GM19239 (cell line): ENCODE measurements at regions not wholly inside any gene's neighbourhood (a gene's known extent, or its start where the extent isn't known, plus 50 kb on each side); places are given as distances from the start of the nearest gene placed in this dataset.

Source experiments
- DNase-seq: peaks from one replicate; pipeline ENCODE4 v3.0.0; 2011; ENCODE audit warnings: low spot score; ENCODE audit not compliant: insufficient read length
- FAIRE-seq: peaks from 2 replicates; lab custom pipeline; 2011; peaks lifted over from hg19 to GRCh38; lab: Jason Lieb, UNC

DNA sequence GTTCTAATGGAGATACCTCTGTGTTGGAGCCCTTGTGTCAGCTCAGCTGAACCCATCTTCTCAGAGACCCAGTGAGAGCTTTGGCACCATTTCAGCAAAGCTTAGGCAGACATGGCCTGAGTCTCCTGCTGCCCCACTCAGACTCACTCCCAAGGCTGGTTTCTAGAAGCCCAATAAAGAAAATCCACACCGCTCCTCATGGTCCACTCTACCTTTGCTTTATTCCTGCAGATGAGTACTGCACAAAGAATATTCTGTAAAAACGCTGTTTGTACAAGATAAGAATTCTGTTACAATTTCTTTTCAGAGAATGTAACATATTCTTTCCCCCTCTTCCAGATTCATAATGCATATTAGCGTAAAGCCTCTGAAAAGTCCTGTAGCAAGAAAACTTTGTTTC, 129.3 kb downstream of the C5orf15 start:
- no peak for FAIRE-seq
- DNase-seq: no peak

DNA sequence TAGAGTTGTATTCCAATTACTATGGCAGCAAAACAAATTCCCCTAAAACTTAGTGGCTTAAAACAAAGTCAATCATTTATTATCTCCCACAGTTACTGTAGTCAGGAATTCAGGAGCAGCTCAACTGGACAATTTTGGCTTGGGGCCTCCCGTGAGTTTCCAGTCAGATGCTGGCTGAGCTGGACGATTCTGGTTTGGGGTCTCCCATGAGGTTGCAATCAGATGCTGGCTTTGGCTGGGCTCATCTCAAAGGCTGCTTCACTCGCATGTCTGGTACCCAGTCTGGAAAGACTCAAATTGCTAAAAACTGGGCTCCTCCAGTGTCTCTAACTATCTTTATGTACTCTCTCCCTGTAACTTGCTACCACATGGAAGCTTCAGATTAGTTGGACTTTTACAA, 130.1 kb downstream of the C5orf15 start:
- FAIRE-seq: no peak
- no peak for DNase-seq

DNA sequence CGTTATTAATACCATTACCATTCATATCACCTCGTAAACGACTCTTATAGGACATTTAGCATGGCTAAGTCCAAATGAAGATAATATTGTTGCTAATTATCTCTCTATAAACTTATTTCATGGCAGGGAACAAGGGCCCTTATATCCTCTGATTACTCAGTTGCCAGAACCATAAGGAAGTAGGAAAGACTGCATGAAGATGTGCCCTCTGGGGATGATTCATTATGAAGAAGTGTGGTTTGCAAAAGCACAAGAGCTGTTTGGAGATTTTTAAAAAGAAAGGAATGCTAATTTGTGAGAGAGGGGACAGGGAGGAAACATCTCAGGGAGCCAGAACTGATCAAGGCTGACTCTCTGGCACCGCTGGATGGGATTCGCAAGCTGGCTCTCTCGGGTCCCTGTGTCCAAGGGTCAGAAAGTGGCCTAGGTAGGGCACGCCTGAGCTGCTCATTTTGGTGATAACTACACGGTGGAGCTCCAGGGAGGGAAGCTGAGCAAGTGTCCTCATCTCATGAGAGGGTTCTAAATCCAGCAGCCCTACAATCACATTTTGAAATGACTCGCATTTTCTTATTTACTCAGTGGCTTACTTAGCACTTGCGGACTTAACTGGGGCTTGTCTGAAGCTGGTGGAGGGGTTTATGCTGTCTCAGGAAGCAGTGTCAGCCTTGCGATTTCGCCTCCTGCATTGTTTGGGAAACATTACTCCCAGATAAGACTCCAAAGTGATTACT, 136.8 kb downstream of the C5orf15 start:
- no peak for DNase-seq

DNA sequence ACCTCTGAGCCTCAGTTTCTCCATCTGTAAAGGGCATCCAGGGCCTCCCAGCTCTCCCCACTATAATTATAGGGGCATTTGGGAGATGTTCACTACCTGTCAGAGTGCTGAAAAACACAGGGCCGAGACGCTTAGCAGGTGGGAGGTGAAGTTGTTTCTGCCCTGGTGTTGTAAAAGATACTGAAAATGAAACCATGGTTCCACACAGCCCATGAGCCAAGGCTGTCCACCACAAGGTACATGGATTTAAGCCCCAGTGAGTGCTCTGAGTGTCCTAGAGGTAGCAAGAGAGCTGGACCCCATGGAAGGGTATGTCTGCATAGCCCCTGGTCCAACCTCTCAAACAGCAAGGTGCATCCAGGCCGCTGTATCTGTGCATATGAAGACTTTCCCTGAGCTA, 137.5 kb downstream of the C5orf15 start:
- FAIRE-seq (peak; percentile 31), DNase-seq (no peak)

More for the DNA sequence above, 136.8 kb downstream of the C5orf15 start:
- no peak for FAIRE-seq

DNA sequence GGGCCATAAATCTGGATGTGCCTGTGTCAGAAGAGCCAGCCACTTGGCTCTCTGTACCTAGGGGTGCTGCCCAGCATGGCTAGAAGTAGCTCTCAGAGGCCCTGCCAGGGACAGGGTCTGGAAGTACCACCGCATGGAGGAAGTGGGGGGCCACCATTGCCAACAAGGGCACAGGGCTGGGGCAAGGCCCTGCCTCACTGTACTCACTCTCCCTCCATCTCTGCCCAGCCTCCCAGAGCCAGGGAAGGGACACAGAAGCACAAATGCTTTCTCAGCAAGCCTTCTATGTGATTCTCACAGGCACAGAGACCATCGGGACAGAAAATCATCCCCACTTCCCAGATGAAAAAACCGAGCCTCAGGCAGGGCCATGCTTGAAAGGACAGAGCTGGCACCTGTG, 138.1 kb downstream of the C5orf15 start:
- DNase-seq (no peak), FAIRE-seq (no peak)

DNA sequence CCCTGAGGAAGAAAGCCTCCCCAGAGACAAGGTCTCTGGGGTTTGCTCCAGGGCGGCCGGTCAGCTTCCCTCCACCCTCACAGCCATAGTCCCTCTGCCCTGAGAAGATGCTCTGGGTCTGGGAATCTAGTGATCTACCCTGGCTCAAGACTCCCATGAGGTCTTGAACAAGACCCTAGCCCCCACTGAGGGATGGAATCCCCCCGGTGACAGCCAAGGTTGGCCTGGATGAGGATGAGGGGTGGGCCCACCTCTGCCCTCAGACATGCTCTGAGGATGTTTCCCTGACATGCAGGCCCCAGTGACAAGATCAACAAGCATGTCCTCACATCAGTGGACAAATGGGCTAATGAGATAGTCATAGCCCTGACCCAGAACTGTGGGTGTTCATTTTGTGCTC, 138.6 kb downstream of the C5orf15 start:
- DNase-seq: no peak
- FAIRE-seq: no peak

DNA sequence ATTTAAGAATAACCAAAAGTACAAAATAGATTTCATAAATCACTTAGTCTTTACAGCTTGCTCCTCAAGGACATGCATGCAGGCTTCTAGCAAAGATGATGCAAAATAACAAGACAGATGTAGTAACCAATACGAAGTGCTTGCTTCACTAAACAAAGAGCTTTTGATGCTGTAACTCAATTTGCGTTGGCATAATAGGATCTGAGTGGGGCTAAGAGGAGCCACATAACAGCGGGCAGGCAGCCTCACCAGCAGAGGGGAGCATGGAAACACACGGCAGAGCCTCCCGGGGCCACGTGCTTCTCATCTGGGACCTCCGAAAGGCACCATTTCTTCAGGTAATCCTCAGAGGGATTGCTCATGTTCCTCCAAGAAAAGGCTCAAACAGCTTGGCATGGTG, 139.7 kb downstream of the C5orf15 start:
- DNase-seq (no peak), FAIRE-seq (no peak)

DNA sequence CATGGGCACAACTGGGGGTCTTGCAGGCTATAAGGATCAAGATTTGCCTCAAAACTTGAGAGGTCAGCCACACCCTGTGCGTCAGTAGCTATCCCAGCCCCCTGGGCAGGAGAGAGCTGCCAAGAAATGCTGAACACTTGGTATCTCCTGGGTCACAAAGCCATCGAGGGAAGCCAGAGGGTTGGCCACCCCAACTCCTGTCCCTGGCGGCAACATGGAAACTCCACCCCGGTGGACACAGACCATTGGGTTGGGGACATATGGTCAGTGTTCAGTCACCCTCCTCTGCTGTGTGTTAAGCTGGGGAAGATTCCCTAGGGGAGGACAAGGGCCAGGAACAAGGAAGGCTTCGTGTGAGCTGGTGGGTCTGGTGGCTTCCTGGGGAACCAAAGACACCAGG, 140.6 kb downstream of the C5orf15 start:
- FAIRE-seq (no peak), DNase-seq (no peak)

DNA sequence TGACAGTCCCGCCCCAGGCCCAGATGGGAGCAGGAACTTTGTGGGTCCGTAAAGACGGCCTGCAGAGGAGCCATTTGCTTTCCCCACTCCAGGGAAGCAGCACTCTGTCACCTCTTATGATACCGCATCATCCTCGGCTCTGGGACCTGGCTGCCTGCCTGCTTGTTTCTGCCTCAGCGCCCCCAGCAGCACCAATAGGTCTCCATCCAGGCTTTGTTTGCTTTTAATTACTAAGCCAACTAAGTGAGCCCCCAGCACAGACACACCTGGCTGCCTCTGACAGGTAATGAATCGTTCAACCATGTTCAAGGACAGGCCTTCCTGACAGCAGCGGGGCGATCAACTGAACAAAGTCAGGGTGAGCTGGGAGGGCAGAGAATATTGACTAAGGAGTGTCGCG, 141.4 kb downstream of the C5orf15 start:
- FAIRE-seq: no peak
- no peak for DNase-seq

DNA sequence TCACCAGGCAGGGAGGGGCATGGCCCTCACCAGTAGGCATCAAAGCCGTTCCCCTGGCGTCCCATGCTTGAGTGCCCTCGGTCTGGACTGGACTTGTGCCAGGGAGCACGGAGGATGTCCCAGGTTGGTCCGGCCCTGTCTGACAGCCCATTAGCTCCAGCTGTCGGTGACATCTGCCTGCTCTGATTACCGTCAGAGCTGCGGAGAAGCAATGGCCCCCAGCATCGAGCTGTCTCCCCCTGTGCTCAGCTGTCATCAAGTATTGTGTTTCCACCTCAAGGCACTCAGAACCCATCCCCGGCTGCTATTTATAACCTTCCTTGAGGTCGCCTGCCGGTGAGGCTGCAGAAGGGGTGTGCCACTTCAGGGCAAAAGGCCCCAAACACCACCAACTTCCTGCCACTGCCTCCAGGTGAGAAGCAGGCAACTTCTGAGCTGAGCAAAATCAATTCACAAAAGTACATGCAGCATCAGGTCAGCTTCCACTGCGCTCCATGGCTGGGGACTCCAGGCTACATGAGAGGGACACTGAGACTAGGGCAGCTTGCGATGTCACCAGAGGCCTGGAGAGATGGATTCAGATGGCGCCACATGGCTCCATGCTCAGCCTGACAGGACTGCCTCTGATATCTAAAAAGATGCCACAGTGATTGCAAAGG, 142.7 kb downstream of the C5orf15 start:
- no peak for FAIRE-seq
- peak; percentile 44 for DNase-seq

DNA sequence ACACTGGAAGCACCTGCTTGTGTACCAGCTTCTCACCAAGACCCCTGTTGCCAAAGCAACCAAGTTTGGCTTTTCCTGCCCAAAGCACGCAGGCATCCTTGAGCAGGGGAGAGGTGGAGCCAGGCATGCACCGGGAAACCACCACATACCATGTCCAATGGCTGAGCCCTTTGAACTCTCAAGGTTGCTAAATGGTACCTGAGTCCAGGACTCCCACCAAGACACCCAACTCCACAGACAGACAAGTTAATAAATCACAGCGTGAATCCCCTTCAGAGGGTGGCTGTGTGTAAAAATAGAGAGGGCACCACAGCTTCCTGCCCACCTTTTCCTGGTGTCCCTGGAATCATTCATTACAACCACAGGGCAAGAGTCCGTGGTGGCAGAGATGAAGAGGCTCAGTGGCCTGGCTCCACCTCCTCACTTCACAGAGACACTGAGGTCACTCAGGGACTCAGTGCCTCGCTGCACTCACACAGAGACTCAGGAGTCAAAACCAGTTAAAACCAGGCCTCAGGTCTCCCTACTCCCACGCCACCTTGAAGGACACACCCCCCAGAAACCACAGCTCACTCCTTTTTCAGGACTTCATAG, 143.7 kb downstream of the C5orf15 start:
- FAIRE-seq: peak; percentile 93

DNA sequence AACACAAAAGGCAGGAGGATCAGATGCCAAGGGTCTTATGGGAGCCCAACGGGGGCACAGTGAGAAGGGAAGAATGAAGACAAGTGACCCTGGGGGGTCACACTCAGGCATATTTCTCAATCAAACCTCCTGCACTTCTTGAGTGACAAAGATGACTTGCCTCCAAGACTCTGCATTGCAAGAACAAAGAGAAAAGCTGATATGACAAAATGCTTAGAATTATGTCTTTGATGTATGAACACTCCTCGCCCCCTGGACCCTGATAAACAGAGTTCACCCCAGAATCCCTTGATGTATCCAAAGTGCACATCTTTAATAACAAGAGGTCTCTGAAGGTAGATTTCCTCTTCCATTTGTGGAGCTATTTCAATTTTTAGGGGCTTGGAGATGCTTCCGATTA, 146.5 kb downstream of the C5orf15 start:
- DNase-seq (no peak), FAIRE-seq (peak; percentile 45)

More for the DNA sequence above, 143.7 kb downstream of the C5orf15 start:
- DNase-seq: peak; percentile 54

DNA sequence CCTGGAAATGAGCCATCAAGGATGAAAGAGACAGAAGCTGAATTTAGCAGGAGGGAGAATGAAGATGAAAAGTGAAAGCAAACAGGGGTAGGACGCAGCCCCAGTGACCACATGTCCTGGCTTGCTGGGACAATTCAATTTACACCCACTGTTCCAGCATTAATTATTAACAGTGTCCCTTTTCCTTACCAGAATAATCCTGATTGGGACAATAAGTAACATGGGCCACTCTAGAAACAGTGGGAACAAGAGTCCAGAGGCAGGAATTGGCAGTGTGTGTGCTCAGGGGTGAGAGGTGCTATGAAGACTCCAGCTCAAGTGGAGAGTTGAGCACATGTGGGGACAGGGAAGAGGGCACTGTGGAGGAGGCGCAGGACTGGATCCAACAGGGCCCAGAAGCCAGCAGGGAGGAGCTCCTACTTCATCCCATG, 147.1 kb downstream of the C5orf15 start:
- DNase-seq (peak; percentile 54), FAIRE-seq (peak; percentile 95)

DNA sequence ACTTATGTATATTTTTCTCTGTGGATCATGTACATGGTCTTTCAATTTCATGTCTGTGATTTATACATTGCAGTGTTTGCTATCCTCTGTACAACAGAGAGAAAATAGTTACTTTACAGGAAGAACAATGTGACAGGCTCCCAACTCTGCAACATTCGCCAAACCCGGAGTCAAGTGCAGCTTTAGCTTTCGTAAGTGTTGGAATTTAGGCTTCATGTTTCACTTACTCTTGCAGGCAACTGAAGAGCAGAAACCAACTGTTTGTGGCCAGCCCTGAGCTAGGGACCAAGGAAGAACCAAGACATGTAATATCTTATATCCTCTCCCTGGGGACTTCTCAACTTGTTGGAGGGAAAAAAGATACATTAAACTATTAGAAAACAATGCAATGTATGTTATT, 147.9 kb downstream of the C5orf15 start:
- FAIRE-seq (peak; percentile 80), DNase-seq (no peak)

DNA sequence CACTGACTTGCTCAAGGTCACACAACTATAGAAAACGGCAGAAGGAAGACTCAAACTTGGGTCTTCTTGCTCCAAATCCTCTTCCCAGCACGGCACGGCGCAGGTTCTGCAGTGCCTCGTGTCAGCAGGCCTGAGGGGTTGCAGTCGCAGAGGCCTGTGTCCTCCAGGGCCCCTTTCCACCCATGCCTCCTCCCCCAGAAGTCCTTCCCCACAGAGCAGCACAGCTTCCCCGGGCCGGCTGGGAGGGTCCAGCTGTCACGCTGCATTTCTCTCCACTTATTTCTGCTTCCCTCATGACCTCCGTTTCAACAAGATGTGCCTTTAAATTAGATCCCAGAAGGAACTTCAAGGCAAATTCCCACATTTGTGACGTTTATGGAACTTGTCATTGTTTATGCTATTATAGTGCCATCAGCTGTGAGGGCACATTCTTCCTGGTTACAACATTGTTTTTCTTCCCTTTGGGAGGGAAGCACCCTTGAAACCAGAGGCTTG, 148.4 kb downstream of the C5orf15 start:
- DNase-seq (no peak), FAIRE-seq (no peak)

DNA sequence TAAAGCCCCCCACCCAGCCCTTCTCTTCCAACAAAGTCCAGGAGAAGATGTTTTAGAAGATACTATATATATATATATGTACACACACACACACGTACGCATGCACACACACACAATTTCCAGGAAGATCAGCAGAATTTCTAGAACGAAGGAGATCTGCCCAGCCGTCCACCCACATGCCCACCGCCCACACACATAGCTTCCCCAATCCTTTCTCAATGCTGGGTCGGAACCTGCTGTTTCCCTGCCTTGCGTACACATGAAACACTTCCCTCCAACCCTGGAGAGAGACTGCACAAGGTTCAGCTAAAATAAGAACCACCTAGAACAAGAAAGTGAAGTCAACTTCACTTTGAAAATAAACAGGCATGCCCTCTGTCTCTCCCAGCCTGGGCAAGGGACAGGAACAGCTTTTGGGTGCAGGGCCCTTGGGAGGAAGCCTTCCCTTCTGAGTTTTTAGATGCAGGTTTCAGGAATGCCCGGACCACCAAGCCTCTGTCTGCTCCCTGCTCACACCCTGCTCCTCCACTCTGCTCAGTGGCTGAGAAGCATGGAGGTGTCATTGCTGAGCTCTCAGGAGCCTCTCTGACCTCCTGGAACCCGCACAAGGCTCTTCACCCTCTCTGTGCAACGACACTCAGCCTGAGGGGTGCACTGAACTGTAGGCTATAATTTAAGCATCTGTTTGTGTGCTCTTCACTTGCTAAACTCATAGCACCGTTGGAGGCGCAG, 149.4 kb downstream of the C5orf15 start:
- FAIRE-seq (no peak), DNase-seq (no peak)

DNA sequence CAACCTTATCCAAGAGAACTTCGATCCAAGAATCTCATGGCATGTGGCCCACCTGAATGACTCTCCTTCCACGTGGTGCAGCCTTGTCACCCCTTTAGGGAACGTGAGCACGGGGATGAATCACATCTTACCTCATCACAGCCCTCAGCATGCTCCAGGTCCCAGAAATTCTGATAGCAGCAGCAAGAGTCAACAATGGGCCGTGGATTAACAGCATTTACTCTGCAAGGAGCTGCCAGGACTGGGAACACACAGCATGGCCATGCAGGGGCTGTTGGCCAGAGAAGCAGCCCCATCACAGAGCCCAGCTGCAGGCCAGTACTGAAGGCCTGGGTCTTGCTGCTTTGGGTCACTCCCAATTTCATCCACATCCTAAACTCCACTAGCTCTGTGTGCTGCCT, 150.4 kb downstream of the C5orf15 start:
- DNase-seq: no peak
- FAIRE-seq: no peak

DNA sequence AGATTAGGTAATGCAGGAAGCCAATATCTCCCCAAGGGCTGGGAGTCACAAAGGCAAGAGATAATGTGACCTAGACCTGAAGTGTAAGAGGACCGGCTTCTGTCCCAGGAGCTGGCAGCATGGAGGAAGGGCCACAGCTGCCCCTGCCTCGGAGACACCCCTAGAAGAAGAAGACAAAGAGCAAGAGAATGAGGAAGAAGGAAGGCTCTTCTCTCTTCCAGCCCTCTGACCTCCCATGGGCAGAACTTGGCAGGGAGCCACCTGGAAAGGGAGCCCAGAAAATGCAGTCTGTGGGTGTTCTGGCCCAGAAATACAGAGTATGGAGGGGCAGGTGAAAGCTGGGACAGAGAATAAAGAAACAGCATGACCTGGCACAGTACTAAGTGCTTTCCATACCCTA, 151.0 kb downstream of the C5orf15 start:
- no peak for FAIRE-seq

DNA sequence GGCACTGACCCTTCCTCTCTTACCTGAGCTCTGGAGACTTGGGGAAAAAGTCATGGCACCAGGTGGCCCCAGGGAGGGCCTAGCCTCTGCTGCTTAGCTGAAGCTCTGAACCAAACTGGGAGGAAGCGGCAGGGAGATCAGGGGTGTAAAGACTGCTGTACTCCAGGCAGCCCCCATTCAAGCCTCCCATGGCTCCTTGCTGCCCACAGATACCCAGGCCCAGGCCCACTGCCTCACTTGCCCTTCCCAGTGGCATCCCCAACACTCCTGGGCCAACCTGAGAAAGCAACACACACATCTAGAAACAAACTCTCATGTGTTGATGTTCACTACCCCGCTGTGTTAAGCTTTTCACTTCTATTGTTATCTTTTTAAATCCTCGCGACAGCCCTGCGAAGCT, 151.6 kb downstream of the C5orf15 start:
- FAIRE-seq: no peak
- DNase-seq: no peak

More for the DNA sequence above, 151.0 kb downstream of the C5orf15 start:
- DNase-seq: no peak

DNA sequence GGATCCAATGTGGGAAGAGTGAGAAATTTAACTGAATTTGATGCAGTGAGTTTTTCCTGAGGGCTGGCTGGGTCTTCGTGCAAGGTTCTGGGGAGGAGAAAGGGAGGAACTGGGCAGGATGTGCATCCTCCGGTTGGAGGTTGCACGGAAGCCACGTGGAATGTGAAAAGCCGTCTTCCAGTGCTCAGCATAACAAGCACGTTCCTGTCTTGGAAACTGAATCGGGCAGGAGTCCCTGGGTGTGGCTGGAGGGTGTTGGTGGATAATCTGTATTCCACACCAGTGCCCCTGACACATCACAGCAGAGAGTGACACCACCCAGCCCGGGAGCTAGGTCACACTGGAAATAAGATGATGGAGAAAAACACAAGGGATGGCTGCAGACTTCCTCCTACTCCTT, 154.3 kb downstream of the C5orf15 start:
- DNase-seq (no peak), FAIRE-seq (no peak)

DNA sequence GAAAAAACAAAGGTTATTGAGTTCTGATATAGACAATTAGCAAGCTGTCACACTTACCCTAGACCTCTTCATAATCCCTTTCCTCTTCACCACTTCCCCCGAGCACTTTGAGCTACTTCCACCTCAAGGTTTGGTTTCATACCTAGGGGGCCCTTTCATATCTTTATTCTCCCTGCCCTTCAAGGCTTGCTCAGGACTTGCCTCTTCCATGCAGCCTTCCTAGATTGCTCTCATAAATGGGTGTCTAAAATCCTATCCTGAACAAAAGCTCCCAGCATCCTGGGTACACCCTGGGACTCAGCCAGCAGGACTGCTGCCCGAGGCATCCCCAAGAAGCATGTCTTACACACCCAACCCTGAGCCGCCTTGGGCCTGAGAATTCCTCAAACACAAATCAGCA, 157.3 kb downstream of the C5orf15 start:
- FAIRE-seq: no peak
- no peak for DNase-seq
